ENCODE measurements at regions not wholly inside any gene's neighbourhood (a gene's known extent, or its start where the extent isn't known, plus 50 kb on each side); places are given as distances from the start of the nearest gene placed in this dataset.
"Not testable (repeated sequence)": the region's sequence is repeated elsewhere in the genome, so short reads cannot be mapped to it uniquely, and the experiment has no call there.

GRCh38 chr2:101645886-101646285 is 51.6 kb upstream of the MAP4K4 start:
- not testable (repeated sequence) for DNase-seq

- no peak for DNase-seq
Measured at GRCh38 chr2:101644842-101645383, 52.6 kb upstream of the MAP4K4 start.

- no peak for DNase-seq
Measured at GRCh38 chr2:101643004-101643524, 54.4 kb upstream of the MAP4K4 start.

- no peak for DNase-seq
Measured at GRCh38 chr2:101638817-101639605, 58.5 kb upstream of the MAP4K4 start.

- DNase-seq: no peak
Measured at GRCh38 chr2:101638181-101638711, 59.3 kb upstream of the MAP4K4 start.

GRCh38 chr2:101630224-101630949 is 67.1 kb upstream of the MAP4K4 start:
- DNase-seq: no peak

GRCh38 chr2:101628030-101628392 is 69.5 kb upstream of the MAP4K4 start:
- DNase-seq: no peak

- DNase-seq: no peak
Measured at GRCh38 chr2:101627285-101628029, 70.0 kb upstream of the MAP4K4 start.

- not testable (repeated sequence) for DNase-seq
Measured at GRCh38 chr2:101625814-101626213, 71.7 kb upstream of the MAP4K4 start.

- DNase-seq: no peak
Measured at GRCh38 chr2:101625387-101625786, 72.1 kb upstream of the MAP4K4 start.

- no peak for DNase-seq
Measured at GRCh38 chr2:101624706-101625332, 72.7 kb upstream of the MAP4K4 start.

- DNase-seq: no peak
Measured at GRCh38 chr2:101623031-101623521, 74.4 kb upstream of the MAP4K4 start.

GRCh38 chr2:101622210-101623030 is 75.1 kb upstream of the MAP4K4 start:
- no peak for DNase-seq

GRCh38 chr2:101619191-101619591 is 78.3 kb upstream of the MAP4K4 start:
- no peak for DNase-seq

GRCh38 chr2:101617796-101618195 is 79.7 kb upstream of the MAP4K4 start:
- DNase-seq: no peak

- DNase-seq: no peak
Measured at GRCh38 chr2:101617188-101617587, 80.3 kb upstream of the MAP4K4 start.

- DNase-seq: no peak
Measured at GRCh38 chr2:101614127-101614759, 83.3 kb upstream of the MAP4K4 start.

GRCh38 chr2:101613056-101613704 is 84.3 kb upstream of the MAP4K4 start:
- no peak for DNase-seq

GRCh38 chr2:101612019-101612418 is 85.5 kb upstream of the MAP4K4 start:
- no peak for DNase-seq

- DNase-seq: no peak
Measured at GRCh38 chr2:101610750-101611315, 86.7 kb upstream of the MAP4K4 start.
